OCI-LY7 (cell line): ENCODE measurements at regions not wholly inside any gene's neighbourhood (a gene's known extent, or its start where the extent isn't known, plus 50 kb on each side); places are given as distances from the start of the nearest gene placed in this dataset.

Source experiments
- BruUV-seq: library from RNA; stranded (reverse); fragments of 400-500 nt; replicated peaks from 2 replicates; lab custom pipeline; 2021; lab: Mats Ljungman, UMichigan
- CTCF ChIA-PET: fragments of 300-600 bp; sonication (Branson Sonifier 250); formaldehyde crosslinking; loops from one replicate; lab custom pipeline; 2022; ENCODE audit warnings: antibody characterized with exemption; ENCODE audit not compliant: unreplicated experiment; lab: Charles Lee
- POLR2A ChIA-PET: fragments of 300-600 bp; sonication (Branson Sonifier 250); formaldehyde crosslinking; loops from one replicate; lab custom pipeline; 2022; ENCODE audit warnings: antibody characterized with exemption; lab: Charles Lee
- DNase-seq: peaks from one replicate; pipeline ENCODE4 v3.0.0-alpha.2; 2015; ENCODE audit warnings: low spot score
- H2AFZ ChIP-seq: fragments of 200-600 bp; sonication (generic), shearing (Covaris generic); 2 replicates; pipeline ENCODE4 v1.6.1; 2014; ENCODE audit warnings: mild to moderate bottlenecking, antibody characterized with exemption, low read length, moderate library complexity
- H3K27ac ChIP-seq: fragments of 200-600 bp; sonication (generic); 2 replicates; pipeline ENCODE4 v1.5.1; 2014; ENCODE audit warnings: mixed run types, low read depth, mild to moderate bottlenecking, moderate library complexity, low read length, inconsistent platforms; ENCODE audit not compliant: poor library complexity, severe bottlenecking
- H3K36me3 ChIP-seq: fragments of 200-600 bp; sonication (generic); 2 replicates; pipeline ENCODE4 v1.6.1; 2014; ENCODE audit warnings: mild to moderate bottlenecking, antibody characterized with exemption, low read length, moderate library complexity, mixed read lengths; ENCODE audit not compliant: insufficient read depth
- H3K4me1 ChIP-seq: fragments of 200-600 bp; sonication (generic); 2 replicates; pipeline ENCODE4 v1.5.1; 2014; ENCODE audit warnings: mild to moderate bottlenecking, low read length; ENCODE audit not compliant: insufficient read depth, poor library complexity, severe bottlenecking
- H3K4me2 ChIP-seq: fragments of 200-600 bp; sonication (generic); 2 replicates; pipeline ENCODE4 v1.6.1; 2014; ENCODE audit warnings: mild to moderate bottlenecking, low read length
- H3K4me3 ChIP-seq: fragments of 200-600 bp; sonication (generic); 2 replicates; pipeline ENCODE4 v1.5.1; 2014; ENCODE audit warnings: mild to moderate bottlenecking, low read depth, low read length; ENCODE audit not compliant: poor library complexity, severe bottlenecking
- H3K79me2 ChIP-seq: fragments of 200-600 bp; sonication (generic); 2 replicates; pipeline ENCODE4 v1.6.1; 2016; ENCODE audit warnings: low read depth, mild to moderate bottlenecking, low read length, moderate library complexity, mixed read lengths; ENCODE audit not compliant: insufficient read depth
- H3K9me2 ChIP-seq: fragments of 200-600 bp; sonication (generic); 2 replicates; pipeline ENCODE4 v1.6.1; 2016; ENCODE audit warnings: mild to moderate bottlenecking, low read length, mixed read lengths; ENCODE audit not compliant: insufficient read depth
- H3K9me3 ChIP-seq: fragments of 200-600 bp; sonication (generic); 2 replicates; pipeline ENCODE4 v1.6.1; 2014; ENCODE audit warnings: mild to moderate bottlenecking, mixed run types, low read length, mixed read lengths
- H4K20me1 ChIP-seq: fragments of 200-600 bp; sonication (generic); 2 replicates; pipeline ENCODE4 v1.6.1; 2014; ENCODE audit warnings: mild to moderate bottlenecking, antibody characterized with exemption, low read length, moderate library complexity, mixed read lengths; ENCODE audit not compliant: insufficient read depth
- CTCF ChIP-seq: fragments of 200-600 bp; sonication (generic); conservative IDR thresholded peaks from 2 replicates; pipeline ENCODE4 v1.5.1; 2014; ENCODE audit warnings: mild to moderate bottlenecking, antibody characterized with exemption, low read length, moderate library complexity, mixed read lengths
- EZH2phosphoT487 ChIP-seq: fragments of 200-600 bp; sonication (generic); IDR thresholded peaks from 2 replicates; pipeline ENCODE4 v1.6.1; 2018; ENCODE audit warnings: low read depth, borderline replicate concordance, mild to moderate bottlenecking, mixed run types, antibody characterized with exemption, low read length, moderate library complexity, mixed read lengths
- intact Hi-C: fragments of 100-400 bp; cut with micrococcal nuclease; formaldehyde crosslinking; loops from one replicate; pipeline ENCODE4 v1.10.0; 2022; ENCODE audit not compliant: unreplicated experiment

- no peaks in the 10 kb centered on the region for H3K9me2 ChIP-seq
- H2AFZ ChIP-seq, result no peak overlapping the region
- intact Hi-C loops, result no loop called here
- no peaks in the 10 kb centered on the region for H3K9me3 ChIP-seq
- POLR2A ChIA-PET, result no interaction called here
- DNase-seq, result no peak
- no peak for TF ChIP-seq CTCF
- no peak for TF ChIP-seq EZH2phosphoT487
- CTCF ChIA-PET, result no interaction called here
- H3K27ac ChIP-seq, result no peak overlapping the region
- BruUV-seq, result no TSS peak
- no peak overlapping the region for H3K4me3 ChIP-seq
- no peaks in the 10 kb centered on the region for H3K36me3 ChIP-seq
- no peaks in the 10 kb centered on the region for H4K20me1 ChIP-seq
- H3K4me1 ChIP-seq, result no peaks in the 10 kb centered on the region
- no peak overlapping the region for H3K4me2 ChIP-seq
- no peaks in the 10 kb centered on the region for H3K79me2 ChIP-seq
These were observed 1330.6 kb upstream of the ADGRL3 start for GRCh38 chr4:59869559-59869958.

GRCh38 chr4:59881632-59882031 lies 1318.5 kb upstream of the ADGRL3 start:
- H3K36me3 ChIP-seq, result no peaks in the 10 kb centered on the region
- ChIA-PET CTCF (no interaction called here), POLR2A (interaction anchor here (0.6 to 0.7 kb wide), 3 partner anchors 20 to 94 kb away, joined by 3 to 5 read pairs (median 3); no protein-coding TSS in a partner anchor)
- no peaks in the 10 kb centered on the region for H3K9me3 ChIP-seq
- DNase-seq, result no peak
- no peak overlapping the region for H2AFZ ChIP-seq
- intact Hi-C loops, result no loop called here
- H3K27ac ChIP-seq, result no peak overlapping the region
- H3K4me3 ChIP-seq, result no peak overlapping the region
- no peaks in the 10 kb centered on the region for H4K20me1 ChIP-seq
- no peaks in the 10 kb centered on the region for H3K9me2 ChIP-seq
- no peak overlapping the region for H3K4me2 ChIP-seq
- no peak for TF ChIP-seq EZH2phosphoT487
- no peak for TF ChIP-seq CTCF
- H3K4me1 ChIP-seq, result no peaks in the 10 kb centered on the region
- BruUV-seq, result no TSS peak
- H3K79me2 ChIP-seq, result no peaks in the 10 kb centered on the region

- BruUV-seq, result no TSS peak
- DNase-seq, result no peak
- no peaks in the 10 kb centered on the region for H4K20me1 ChIP-seq
- H3K9me2 ChIP-seq, result no peaks in the 10 kb centered on the region
- intact Hi-C loops, result no loop called here
- no peaks in the 10 kb centered on the region for H3K4me1 ChIP-seq
- no peak for TF ChIP-seq EZH2phosphoT487
- TF ChIP-seq CTCF, result no peak
- no peak overlapping the region for H3K27ac ChIP-seq
- no peak overlapping the region for H3K4me3 ChIP-seq
- ChIA-PET POLR2A (no interaction called here), CTCF (no interaction called here)
- H3K36me3 ChIP-seq, result no peaks in the 10 kb centered on the region
- no peaks in the 10 kb centered on the region for H3K9me3 ChIP-seq
- H3K79me2 ChIP-seq, result no peaks in the 10 kb centered on the region
- no peak overlapping the region for H2AFZ ChIP-seq
- H3K4me2 ChIP-seq, result no peak overlapping the region
These were observed 1295.8 kb upstream of the ADGRL3 start for GRCh38 chr4:59904331-59904730.
